Left ventricle myocardium superior (tissue), 1 donor: ENCODE measurements at regions not wholly inside any gene's neighbourhood (a gene's known extent, or its start where the extent isn't known, plus 50 kb on each side); places are given as distances from the start of the nearest gene placed in this dataset.
"Not testable (repeated sequence)": the region's sequence is repeated elsewhere in the genome, so short reads cannot be mapped to it uniquely, and the experiment has no call there.

Experiments used
- ATAC-seq: fragments of 200-7000 bp; cut with Tn5 transposase; one replicate; pipeline ENCODE4 v1.9.1; 2020; ENCODE audit warnings: mild to moderate bottlenecking, moderate library complexity
- DNase-seq: peaks from one replicate; pipeline ENCODE4 v3.0.0-alpha.2; 2020
- intact Hi-C: fragments of 100-400 bp; cut with micrococcal nuclease; formaldehyde crosslinking; loops from one replicate; pipeline ENCODE4 v1.11.0; 2022
- donor health status: DM: no; HTN: yes; CAD: no; lungs with severe emphysema.

DNA sequence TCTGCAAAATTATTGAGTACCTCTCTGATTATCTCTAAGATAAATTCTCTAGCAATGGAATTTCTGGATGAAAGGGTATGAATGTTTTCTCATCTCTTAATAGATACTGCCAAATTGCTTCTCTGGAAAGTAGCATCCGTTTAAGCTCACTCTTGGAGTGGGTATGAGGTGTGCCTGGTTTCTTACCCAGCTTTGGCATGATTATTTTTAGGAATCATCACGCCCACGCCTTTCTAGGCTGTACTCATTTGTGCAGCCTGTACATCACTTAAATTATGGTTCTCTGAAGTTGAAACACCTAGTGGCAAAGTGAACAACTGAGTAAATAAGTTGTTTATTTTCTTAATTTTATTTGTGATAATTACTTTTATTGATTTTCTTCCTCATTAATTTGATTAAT is 156.5 kb upstream of the IL12B start:
- intact Hi-C loops, result no loop called here
- DNase-seq (no peak), ATAC-seq (no peak)

DNA sequence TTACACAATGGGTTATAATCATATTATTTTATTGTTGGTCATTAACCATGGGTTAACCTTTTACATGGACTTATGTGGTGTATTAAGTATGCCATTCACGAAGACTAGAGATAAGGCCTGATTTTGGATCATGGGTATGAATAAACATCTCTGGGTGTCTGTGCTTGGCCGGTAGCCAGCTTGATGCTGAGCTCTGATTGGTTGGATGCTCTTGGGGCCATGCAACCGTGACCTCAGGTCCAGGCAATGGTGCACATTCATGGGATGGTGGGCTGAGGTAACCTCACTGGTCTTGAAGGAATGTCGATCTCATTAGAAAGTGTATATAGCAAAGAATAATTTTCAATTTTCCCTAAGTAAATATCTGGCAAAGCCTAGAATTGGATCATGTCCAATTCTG is 158.2 kb upstream of the IL12B start:
- intact Hi-C loops, result no loop called here
- ATAC-seq (no peak), DNase-seq (no peak)

DNA sequence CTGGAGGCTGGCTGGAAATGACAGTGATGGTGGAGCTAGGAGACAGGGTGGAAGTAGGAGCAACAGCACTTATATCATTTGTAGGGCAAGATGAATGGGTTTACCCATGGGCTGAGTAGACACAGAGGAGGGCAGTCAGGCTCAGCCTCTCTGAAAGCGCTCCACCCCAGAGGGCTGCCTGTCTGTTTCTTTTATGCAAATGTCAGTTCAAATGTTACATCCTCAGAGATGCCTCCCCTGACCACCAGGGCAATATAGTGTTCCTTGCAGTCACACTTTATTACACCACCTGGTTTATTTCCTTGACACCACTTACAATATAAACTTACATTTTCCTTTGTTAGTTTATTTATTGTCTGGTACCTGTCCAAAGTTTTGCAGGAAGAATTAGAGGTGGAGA is 159.5 kb upstream of the IL12B start:
- no peak for ATAC-seq
- DNase-seq, result no peak
- intact Hi-C loops, result no loop called here

DNA sequence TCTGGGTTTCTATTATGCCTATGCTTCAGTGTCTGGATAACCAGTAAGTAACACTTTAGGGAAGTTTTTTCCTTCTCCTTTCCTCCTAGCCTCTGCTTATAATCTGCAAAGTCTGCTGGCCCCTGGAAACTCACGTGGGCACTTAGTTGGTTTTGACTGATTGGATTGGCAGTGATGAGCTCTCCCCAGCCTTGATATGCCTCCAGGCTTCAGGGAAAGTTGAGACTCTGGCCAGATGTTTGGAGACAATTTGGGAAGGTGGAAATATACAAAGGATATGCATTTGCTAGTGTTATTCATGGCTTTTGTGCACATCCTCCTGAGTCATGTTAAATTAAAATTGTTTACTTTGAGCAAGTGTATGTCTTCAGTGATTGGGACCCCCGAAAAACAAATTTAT is 160.2 kb upstream of the IL12B start:
- intact Hi-C loops, result no loop called here
- DNase-seq, result no peak
- ATAC-seq, result no peak

DNA sequence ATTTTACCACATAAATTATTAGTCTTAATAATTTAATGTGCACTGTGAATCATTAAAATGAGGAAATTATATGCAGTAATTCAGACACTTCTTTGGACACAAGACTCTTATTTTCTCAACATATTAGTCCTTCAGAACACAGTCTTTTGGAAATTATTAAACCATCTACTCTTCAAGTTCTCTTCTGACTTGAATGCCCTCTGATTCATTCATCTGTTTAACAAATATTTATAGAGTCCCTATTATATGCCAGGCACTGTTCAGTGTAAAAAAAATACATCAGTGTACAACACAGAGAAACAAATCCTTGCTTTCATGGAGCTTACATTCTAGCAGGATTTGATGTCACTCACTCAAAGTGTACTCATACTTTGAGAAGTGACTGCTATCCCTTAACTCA is 163.4 kb upstream of the IL12B start:
- ATAC-seq (no peak), DNase-seq (no peak)
- intact Hi-C loops, result no loop called here

DNA sequence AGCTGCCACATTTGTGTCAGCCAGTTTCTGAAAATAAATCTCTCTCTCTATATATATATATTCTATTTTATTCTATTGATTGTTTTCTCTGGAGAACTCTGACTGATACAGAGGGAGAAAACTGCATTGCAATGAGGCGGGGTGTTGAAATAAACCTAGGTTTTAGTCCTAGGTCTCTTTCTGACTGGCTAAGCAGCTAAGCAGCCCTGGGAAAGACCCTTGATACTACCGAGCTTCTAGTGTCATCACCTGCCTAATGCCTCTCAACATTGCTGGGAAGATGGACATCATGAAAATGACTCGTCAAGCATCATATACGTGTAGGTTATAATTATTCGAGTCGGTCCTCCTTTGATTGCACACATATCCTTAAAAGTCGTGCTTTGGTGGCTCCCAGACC is 166.5 kb upstream of the IL12B start:
- ATAC-seq (no peak), DNase-seq (no peak)
- intact Hi-C loops, result no loop called here

DNA sequence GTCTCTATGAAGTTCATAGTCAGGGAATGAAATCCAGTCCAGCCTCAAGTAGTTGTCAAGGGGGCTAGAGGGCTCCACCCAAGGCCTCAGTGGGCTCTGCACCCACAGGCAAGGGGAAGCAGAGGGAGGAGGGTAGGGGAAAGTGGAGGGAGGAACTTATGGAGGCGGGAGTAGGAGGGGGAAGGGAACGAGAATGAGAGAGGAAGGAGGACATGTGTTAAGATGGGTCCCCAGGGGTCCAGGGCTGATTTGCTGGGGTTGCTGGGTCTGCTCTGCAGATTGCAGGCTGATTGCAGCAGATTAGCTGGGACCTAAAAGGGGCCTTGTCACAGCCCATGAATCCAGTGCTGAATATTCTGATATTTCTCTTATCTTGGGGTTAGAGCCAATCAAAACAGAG is 166.9 kb upstream of the IL12B start:
- intact Hi-C loops, result no loop called here
- ATAC-seq (no peak), DNase-seq (no peak)

DNA sequence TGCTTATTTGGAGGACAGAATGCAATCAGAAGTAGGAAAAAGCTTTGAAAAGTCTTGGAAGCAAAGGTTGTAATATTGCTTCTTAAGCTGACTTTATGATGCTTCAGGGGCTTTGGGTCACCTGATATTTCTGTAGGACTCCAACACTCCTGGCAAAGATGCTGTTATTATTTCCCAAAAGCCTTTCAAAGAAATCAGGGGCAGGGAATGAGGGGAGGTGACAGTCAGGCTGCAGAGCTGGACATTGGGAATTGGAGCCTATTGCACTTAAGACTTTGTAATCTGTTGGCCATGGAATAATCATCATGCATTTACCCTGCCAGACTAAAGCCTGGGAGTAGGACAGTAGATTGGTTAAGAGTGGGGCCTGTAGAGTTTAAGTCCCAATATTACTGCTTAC is 168.3 kb upstream of the IL12B start:
- intact Hi-C loops, result no loop called here
- no peak for DNase-seq
- no peak for ATAC-seq

DNA sequence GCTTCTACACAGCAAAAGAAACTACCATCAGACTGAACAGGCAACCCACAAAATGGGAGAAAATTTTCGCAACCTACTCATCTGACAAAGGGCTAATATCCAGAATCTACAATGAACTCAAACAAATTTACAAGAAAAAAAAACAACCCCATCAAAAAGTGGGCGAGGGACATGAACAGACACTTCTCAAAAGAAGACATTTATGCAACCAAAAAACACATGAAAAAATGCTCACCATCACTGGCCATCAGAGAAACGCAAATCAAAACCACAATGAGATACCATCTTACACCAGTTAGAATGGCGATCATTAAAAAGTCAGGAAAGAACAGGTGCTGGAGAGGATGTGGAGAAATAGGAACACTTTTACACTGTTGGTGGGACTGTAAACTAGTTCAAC is 171.8 kb upstream of the IL12B start:
- ATAC-seq, intact Hi-C loops, DNase-seq: not testable (repeated sequence)

DNA sequence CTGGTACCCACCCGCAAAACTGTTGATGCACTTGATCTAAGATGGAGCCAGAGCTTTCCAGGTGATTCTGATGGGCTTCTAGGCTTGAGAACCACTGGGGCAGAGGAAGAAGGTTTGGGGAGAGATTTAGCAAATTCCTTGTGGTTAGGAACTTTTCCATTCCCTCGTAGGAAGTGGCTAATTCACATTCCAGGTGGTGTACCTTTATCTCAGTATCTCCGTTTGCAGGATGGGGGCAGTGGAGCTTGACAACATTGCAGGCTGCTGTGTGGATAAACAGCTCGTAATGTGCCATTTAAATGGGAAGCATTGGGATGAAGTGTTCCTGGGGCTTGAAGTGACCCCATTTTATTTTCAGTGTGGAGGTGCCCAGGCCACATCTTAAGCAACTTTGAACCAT is 172.9 kb upstream of the IL12B start:
- intact Hi-C loops, result no loop called here
- ATAC-seq, result no peak

DNA sequence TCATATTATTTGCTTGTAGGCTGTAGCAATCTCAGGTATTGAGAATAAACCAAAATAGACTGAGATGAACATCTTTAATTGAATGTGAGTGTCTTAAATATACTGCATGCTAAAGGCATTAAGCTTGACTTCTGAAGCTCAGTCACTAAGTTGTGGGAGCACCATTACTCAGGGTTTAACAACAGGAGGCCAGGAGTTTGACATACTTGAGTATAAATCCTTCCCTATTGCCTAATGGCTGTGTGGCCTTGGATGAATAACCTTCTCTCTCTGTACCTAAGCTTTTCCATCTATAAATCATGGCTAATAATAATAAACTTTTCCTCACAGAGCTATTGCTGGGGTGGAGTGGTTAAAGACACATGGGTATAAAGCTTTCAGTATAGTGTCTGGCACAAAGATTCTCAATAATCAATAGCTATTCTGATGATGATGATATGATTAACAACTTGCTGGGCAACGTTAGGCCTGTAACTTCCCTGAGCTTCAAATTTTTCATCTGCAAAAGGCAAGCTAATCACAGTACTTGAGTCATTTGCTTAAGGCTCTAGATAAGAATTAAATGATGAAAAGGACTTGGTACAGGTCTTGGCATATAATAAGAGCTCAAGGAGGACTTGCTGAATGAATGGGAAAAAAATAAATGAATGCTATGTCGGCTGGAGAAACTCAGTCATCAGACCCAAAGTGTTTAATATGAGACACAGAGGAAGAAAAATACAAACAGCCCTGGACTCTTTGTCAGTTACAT is 174.0 kb upstream of the IL12B start:
- intact Hi-C loops, result no loop called here
- ATAC-seq (no peak), DNase-seq (no peak)

More for the DNA sequence above, 172.9 kb upstream of the IL12B start:
- DNase-seq, result no peak

DNA sequence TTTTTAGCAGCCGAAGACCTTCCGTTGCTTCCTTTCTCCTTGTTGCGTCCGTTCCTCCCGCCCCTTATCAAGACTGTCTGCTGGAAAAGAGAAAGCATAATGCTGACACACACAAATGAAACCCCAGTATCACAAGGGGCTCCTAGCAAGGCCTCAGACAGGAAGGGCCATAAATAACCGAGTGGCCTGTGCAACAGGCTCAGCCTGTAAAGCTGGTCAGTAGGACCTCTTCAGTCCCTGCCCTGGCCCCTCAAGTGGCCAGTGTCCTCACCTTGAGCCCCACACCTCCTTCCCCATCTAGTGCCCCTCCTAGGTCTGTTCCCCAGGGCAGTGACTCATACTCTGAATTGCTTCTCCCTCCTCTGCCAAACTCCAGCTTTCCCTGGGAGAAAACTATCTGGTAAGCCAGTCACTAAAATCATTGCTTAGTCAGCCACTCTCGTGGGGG is 174.6 kb upstream of the IL12B start:
- peak; percentile 50 for DNase-seq
- peak; percentile 82 for ATAC-seq
- intact Hi-C loops, result no loop called here

DNA sequence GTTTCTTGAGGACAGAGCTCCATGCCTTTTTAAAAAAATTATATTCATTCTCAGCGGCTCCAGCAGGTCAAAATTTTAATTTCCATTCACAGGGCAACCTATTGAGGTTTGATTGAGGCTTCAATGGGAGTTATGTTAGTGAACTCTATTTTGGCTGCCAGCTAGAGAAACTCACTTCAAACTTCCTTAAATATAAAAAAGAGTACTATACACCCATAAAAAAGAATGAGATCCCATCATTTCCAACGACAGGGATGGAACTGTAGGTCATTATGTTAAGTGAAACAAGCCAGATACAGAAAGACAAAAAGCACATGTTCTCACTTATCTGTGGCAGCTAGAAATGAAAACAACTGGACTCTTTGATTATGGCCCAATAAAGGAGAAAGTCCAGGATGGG is 176.8 kb upstream of the IL12B start:
- no peak for ATAC-seq
- intact Hi-C loops, result no loop called here

DNA sequence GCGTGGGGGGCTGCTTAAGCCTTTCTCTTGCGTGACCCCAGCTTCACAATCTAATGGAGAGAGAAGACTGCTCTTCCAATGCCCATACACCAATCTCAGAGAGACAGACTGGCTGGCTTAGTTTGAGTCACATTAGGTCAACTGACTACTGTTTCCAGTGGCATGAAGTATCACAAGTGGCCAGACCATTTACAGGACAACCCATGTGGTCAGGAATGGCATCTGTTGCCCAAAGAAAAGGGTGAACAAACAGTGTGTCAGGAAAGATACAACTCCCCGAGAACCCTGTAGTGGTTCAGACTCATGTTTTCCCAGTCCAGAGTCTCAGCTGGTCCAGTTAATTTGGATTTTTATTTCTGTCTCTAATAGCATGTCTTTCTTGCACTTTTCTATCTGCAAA is 177.4 kb upstream of the IL12B start:
- DNase-seq (no peak), ATAC-seq (no peak)
- intact Hi-C loops, result no loop called here

More for the DNA sequence above, 176.8 kb upstream of the IL12B start:
- DNase-seq, result no peak

DNA sequence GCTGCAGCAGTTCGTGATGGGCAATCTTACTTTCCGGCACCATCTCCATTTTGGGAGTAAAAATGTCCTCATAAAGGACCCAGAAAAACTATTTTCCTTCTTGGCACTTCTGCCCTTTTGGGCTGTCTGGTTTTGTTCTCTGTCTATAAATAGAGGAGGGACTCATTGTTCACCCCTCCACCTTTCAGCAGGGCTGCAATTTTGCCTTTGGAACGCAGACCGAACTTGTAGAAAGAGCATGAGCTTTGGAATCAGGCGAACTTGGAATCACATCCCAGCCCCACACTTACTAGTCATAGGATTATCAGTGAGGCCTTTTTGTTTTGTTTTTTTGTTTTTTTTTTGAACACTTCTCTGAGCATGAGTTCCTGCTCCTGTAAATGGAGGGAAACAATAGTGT is 178.1 kb upstream of the IL12B start:
- no peak for DNase-seq
- intact Hi-C loops, result no loop called here
- peak; percentile 57 for ATAC-seq

DNA sequence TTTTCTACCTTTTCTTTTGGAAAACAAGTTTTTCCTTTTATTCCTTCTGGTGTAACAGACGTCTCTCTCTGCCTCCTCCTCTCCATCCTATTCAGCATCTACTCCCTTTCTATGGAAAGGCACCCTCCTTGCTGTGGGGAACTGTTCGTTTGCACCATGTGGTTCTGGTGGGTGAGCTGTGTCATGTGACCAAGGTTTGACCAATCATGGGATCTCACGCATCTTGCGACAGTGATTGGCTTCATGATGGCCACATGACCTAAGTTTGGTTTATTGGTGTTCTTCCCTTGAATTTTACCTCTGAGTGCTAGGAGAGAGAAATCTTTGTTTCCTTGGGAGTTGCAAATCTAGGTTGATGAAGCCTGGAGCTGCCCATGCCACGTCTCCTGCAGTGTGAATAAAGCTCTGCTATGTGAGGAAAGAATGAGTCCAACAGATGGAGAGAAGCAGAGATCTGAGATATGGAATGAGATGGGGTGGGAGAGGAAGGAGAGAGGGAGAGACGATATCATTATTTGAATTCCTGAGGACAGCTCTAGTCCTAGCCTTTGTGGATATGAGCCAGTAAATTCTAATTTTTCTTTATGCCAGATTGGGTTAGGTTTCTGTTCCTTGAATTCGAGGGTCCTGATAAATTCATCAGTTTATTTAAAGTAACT is 178.8 kb upstream of the IL12B start:
- intact Hi-C loops, result no loop called here
- DNase-seq (no peak), ATAC-seq (no peak)

DNA sequence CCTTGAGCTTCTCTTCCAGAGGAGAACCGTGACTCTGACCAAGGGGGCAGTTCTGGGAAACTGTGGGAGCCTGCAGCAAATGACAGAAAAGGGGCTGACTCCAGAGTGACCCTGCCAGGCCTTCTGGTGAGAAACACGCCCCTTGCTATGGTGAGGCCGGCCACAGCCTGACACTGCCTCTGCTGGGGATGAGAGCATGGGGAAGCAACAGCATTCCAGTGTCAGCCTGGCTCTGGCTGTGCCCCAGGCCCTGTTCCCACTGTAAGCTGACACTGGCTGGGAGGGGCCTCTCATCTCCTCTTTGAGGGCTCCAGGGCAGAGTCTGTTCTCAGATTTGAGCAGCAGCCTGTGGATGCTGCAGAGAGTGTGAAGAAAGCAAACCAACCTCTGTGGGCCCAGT is 180.0 kb upstream of the IL12B start:
- intact Hi-C loops, result loop anchor here (10.0 kb wide), 1 partner anchor 405 kb away; the partner anchor contains the start of gene ADRA1B
- DNase-seq, result peak; percentile 90
- ATAC-seq, result peak; percentile 97

DNA sequence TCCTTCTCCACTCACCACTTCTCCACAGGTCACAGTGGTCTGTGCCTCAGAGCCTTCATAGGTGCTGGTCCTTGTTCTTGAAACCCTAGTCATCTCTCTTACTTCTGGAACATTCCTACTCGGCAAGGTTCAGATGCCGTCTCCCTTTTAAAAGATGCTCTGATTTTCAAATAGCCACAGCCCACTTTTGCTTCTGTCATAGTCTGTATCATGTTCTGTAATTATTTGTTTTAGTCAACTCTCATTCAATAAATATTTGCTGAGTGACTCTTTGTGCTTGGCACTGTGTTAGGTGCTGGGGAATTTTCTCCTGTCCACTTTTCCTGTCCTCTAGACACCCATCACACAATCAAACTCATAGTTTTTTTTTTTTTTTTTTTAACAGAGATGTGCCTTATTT is 181.3 kb upstream of the IL12B start:
- DNase-seq, result no peak
- intact Hi-C loops, result loop anchor here (10.0 kb wide), 1 partner anchor 403 kb away; the partner anchor contains the start of gene ADRA1B
- ATAC-seq, result no peak

DNA sequence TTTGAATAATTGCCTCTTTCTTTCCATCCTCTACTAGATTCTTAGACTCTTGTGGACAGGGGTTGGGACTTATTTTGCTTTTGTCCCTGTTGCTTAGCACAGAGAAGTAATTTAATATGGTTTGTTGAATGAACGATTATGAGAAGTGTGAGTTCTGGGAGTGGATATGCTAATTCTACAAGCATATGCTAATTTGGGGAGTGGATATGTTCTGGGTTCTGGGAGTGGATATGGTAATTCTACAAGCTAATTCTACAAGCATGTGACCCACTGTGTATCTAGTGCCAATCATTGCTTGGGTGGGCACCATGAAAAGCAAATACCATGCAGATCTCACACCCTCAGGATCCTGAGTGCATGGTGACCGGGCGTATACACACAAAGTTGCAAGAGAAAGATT is 181.8 kb upstream of the IL12B start:
- no peak for ATAC-seq
- intact Hi-C loops, result loop anchor here (10.0 kb wide), 1 partner anchor 403 kb away; the partner anchor contains the start of gene ADRA1B

DNA sequence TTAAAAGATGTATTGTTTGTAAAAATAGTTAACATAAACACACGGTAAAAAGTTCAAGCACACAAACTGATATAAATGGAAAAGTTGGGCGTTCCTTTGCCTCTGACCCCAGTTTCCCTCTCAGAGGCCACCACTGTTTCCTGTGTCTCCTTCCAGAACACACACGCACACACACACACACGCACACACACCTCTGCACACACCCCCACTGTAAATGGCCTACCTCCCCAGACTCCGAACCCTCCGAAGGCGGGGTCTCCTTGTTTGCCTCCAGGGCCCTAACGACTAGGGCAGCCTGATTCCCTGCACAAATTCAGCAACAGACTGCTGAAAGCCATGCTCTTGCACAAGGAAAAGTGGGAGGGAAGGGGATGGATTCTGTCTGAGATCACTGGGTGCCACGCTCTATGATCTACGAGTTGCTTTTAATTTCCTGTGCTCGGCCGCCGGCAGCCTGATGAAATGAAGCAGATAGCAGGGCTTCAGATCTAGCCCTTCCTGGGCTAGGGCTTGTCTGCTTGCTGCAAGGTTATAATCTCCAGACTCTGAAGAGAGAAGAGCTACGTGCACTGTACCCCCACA is 184.0 kb upstream of the IL12B start:
- DNase-seq (no peak), ATAC-seq (no peak)
- intact Hi-C loops, result loop anchor here (10.0 kb wide), 1 partner anchor 400 kb away; the partner anchor contains the start of gene ADRA1B

More for the DNA sequence above, 181.8 kb upstream of the IL12B start:
- no peak for DNase-seq
